IMR-90 (cell line): ENCODE measurements at regions not wholly inside any gene's neighbourhood (a gene's known extent, or its start where the extent isn't known, plus 50 kb on each side); places are given as distances from the start of the nearest gene placed in this dataset.

Experiments used
- ATAC-seq: fragments of 200-7000 bp; cut with Tn5 transposase; 2 replicates; pipeline ENCODE4 v1.9.1; 2020; ENCODE audit warnings: low read depth, mild to moderate bottlenecking, moderate library complexity
- BruUV-seq: library from RNA; stranded (reverse); fragments of 400-500 nt; replicated peaks from 2 replicates; lab custom pipeline; 2021; lab: Mats Ljungman, UMichigan
- CTCF ChIA-PET: fragments of 300-600 bp; formaldehyde crosslinking; extraction: SDS; loops from one replicate; lab custom pipeline; 2021; ENCODE audit warnings: antibody characterized with exemption; lab: Yijun Ruan, JAX
- POLR2A ChIA-PET: fragments of 300-600 bp; sonication (Branson Sonifier 250); formaldehyde crosslinking; loops from one replicate; lab custom pipeline; 2022; ENCODE audit warnings: antibody characterized with exemption; ENCODE audit not compliant: unreplicated experiment; lab: Charles Lee
- DNase-seq: peaks from one replicate; pipeline ENCODE4 v3.0.0; 2013
- H2AFZ ChIP-seq: replicated peaks from 2 replicates; pipeline ENCODE3; 2013; ENCODE audit warnings: low read length, mild to moderate bottlenecking; ENCODE audit not compliant: poor library complexity
- H2AK5ac ChIP-seq: 2 replicates; pipeline ENCODE4 v1.6.1; 2013; ENCODE audit warnings: low read depth, low read length, inconsistent platforms
- H2AK9ac ChIP-seq: replicated peaks from 2 replicates; pipeline ENCODE3; 2013; ENCODE audit warnings: mild to moderate bottlenecking, low read depth, low read length, moderate library complexity; ENCODE audit not compliant: poor library complexity
- H2BK120ac ChIP-seq: 2 replicates; pipeline ENCODE4 v1.6.1; 2013; ENCODE audit warnings: low read depth, low read length, inconsistent platforms
- H2BK15ac ChIP-seq: 3 replicates; pipeline ENCODE4 v1.6.1; 2013; ENCODE audit warnings: low read depth, low read length, inconsistent platforms
- H2BK20ac ChIP-seq: 2 replicates; pipeline ENCODE4 v1.6.1; 2013; ENCODE audit warnings: low read depth, mild to moderate bottlenecking, inconsistent platforms, low read length, moderate library complexity
- H2BK5ac ChIP-seq: 2 replicates; pipeline ENCODE4 v1.6.1; 2013; ENCODE audit warnings: mild to moderate bottlenecking, low read depth, low read length, inconsistent platforms; ENCODE audit not compliant: poor library complexity, severe bottlenecking
- H3K14ac ChIP-seq: replicated peaks from 2 replicates; pipeline ENCODE4 v1.6.1; 2013; ENCODE audit warnings: low read depth, low read length, inconsistent platforms
- H3K18ac ChIP-seq: 2 replicates; pipeline ENCODE4 v1.6.1; 2013; ENCODE audit warnings: low read depth, low read length, control low read depth
- H3K23ac ChIP-seq: 2 replicates; pipeline ENCODE4 v1.6.1; 2013; ENCODE audit warnings: low read depth, low read length, inconsistent platforms
- H3K27ac ChIP-seq: 2 replicates; pipeline ENCODE4 v1.5.1; 2013; ENCODE audit warnings: mild to moderate bottlenecking, control low read depth, low read length; ENCODE audit not compliant: insufficient read depth
- H3K27me3 ChIP-seq: 2 replicates; pipeline ENCODE4 v1.6.1; 2013; ENCODE audit warnings: low read length; ENCODE audit not compliant: control insufficient read depth, insufficient read depth
- H3K36me3 ChIP-seq: 2 replicates; pipeline ENCODE4 v1.6.1; 2013; ENCODE audit warnings: low read length, mixed read lengths; ENCODE audit not compliant: control insufficient read depth, insufficient read depth
- H3K4ac ChIP-seq: 2 replicates; pipeline ENCODE4 v1.6.1; 2013; ENCODE audit warnings: low read depth, low read length, inconsistent platforms
- H3K4me1 ChIP-seq: 2 replicates; pipeline ENCODE4 v1.6.1; 2013; ENCODE audit warnings: low read length, mixed read lengths; ENCODE audit not compliant: control insufficient read depth, insufficient read depth
- H3K4me2 ChIP-seq: 2 replicates; pipeline ENCODE4 v1.6.1; 2013; ENCODE audit warnings: low read depth, mild to moderate bottlenecking, control low read depth, low read length, moderate library complexity
- H3K4me3 ChIP-seq: 2 replicates; pipeline ENCODE4 v1.5.1; 2013; ENCODE audit warnings: low read depth, mild to moderate bottlenecking, control low read depth, low read length, moderate library complexity; ENCODE audit not compliant: insufficient read depth
- H3K56ac ChIP-seq: 2 replicates; pipeline ENCODE4 v1.6.1; 2013; ENCODE audit warnings: low read length, inconsistent platforms; ENCODE audit not compliant: insufficient read depth; ENCODE audit errors: extremely low read depth
- H3K79me1 ChIP-seq, 2 experiments: 2 replicates each; pipeline ENCODE4 v1.6.1; 2013; ENCODE audit warnings: low read length in 2 of 2, inconsistent platforms in 1 of 2, low read depth in 1 of 2
- H3K9ac ChIP-seq: 2 replicates; pipeline ENCODE4 v1.6.1; 2013; ENCODE audit warnings: low read depth, low read length, control low read depth
- H3K9me1 ChIP-seq: 2 replicates; pipeline ENCODE4 v1.6.1; 2013; ENCODE audit warnings: low read length, inconsistent platforms; ENCODE audit not compliant: insufficient read depth
- H3K9me3 ChIP-seq: 2 replicates; pipeline ENCODE4 v1.6.1; 2013; ENCODE audit warnings: low read length; ENCODE audit not compliant: control insufficient read depth, insufficient read depth
- H4K20me1 ChIP-seq: 2 replicates; pipeline ENCODE4 v1.6.1; 2013; ENCODE audit warnings: low read length, inconsistent platforms; ENCODE audit not compliant: insufficient read depth
- H4K5ac ChIP-seq: 2 replicates; pipeline ENCODE4 v1.6.1; 2013; ENCODE audit warnings: mild to moderate bottlenecking, low read depth, low read length, control low read depth
- H4K8ac ChIP-seq, 2 experiments: 2 replicates each; pipeline ENCODE4 v1.6.1; 2013; ENCODE audit warnings: low read depth in 2 of 2, low read length in 2 of 2, control low read depth in 1 of 2, inconsistent platforms in 1 of 2
- H4K91ac ChIP-seq: 2 replicates; pipeline ENCODE4 v1.6.1; 2013; ENCODE audit warnings: low read depth, low read length, inconsistent platforms; ENCODE audit not compliant: insufficient read depth
- CTCF ChIP-seq: conservative IDR thresholded peaks from 2 replicates; pipeline ENCODE4 v1.5.1; 2012; ENCODE audit warnings: mild to moderate bottlenecking, low read depth, low read length, improper control_type of control experiment
- POLR2A ChIP-seq: IDR thresholded peaks from 2 replicates; pipeline ENCODE4 v1.6.1; 2012; ENCODE audit warnings: mild to moderate bottlenecking, low read depth, low read length
- WGBS, 2 experiments: methylation state at CpG; one replicate each; pipeline versions ENCODE4 v1.1.5 to v1.1.7; 2013; ENCODE audit warnings: missing lambda C conversion rate in 2 of 2; ENCODE audit not compliant: insufficient read length in 1 of 2; ENCODE audit errors: extremely low coverage in 2 of 2; 5-methylcytosine and 5-hydroxymethylcytosine counted together
- dilution Hi-C: fragments of 300-500 bp; cut with HindIII; formaldehyde crosslinking; loops from one replicate; pipeline ENCODE4 v1.14.3; 2018; ENCODE audit warnings: low sequenced_read_pairs; ENCODE audit not compliant: unreplicated experiment
- in situ Hi-C: fragments of 300-500 bp; cut with MboI; formaldehyde crosslinking; loops from 3 replicates; pipeline ENCODE4 v1.14.3; 2019; ENCODE audit warnings: low sequenced_read_pairs, inconsistent platforms, mixed read lengths
- intact Hi-C: fragments of 100-400 bp; cut with micrococcal nuclease; formaldehyde crosslinking; loops from 2 replicates; pipeline ENCODE4 v1.10.0; 2022

GRCh38 chr14:80049055-80049454, 162.2 kb downstream of the DIO2 start:
- Histone ChIP-seq H3K4me1 (no peaks in the 10 kb centered on the region), H2BK5ac (no peak overlapping the region), H4K5ac (no peak overlapping the region), H3K4me2 (no peak overlapping the region), H2BK120ac (no peak overlapping the region), H3K14ac (no peak overlapping the region), H3K9ac (no peak overlapping the region), H3K9me3 (no peaks in the 10 kb centered on the region), H2BK20ac (no peak overlapping the region), H2AK9ac (no peak overlapping the region), H3K4me3 (no peak overlapping the region), H2BK15ac (no peak overlapping the region), H2AFZ (peak overlapping the region; percentile 58), H3K23ac (no peak overlapping the region), H2AK5ac (no peak overlapping the region), H3K27ac (no peak overlapping the region), H3K56ac (no peak overlapping the region), H3K18ac (no peak overlapping the region), H4K91ac (no peak overlapping the region), H4K20me1 (no peaks in the 10 kb centered on the region), H4K8ac (no peak overlapping the region), H3K9me1 (no peaks in the 10 kb centered on the region), H3K27me3 (no peaks in the 10 kb centered on the region), H3K79me1 (no peaks in the 10 kb centered on the region), H3K4ac (no peak overlapping the region), H3K36me3 (no peaks in the 10 kb centered on the region)
- no TSS peak for BruUV-seq
- TF ChIP-seq POLR2A (no peak), CTCF (no peak)
- ChIA-PET POLR2A (no interaction called here), CTCF (no interaction called here)
- DNase-seq (peak; percentile 63), ATAC-seq (no peak)
- WGBS, 2 experiments: no CpG with 5 or more reads among the region's 2 CpGs
- dilution Hi-C loops (no loop called here), intact Hi-C loops (no loop called here), in situ Hi-C loops (loop anchor here (25.0 kb wide), 1 partner anchor 1087 kb away; no protein-coding TSS in a partner anchor)
